ENCODE measurements at regions not wholly inside any gene's neighbourhood (a gene's known extent, or its start where the extent isn't known, plus 50 kb on each side); places are given as distances from the start of the nearest gene placed in this dataset.

DNA sequence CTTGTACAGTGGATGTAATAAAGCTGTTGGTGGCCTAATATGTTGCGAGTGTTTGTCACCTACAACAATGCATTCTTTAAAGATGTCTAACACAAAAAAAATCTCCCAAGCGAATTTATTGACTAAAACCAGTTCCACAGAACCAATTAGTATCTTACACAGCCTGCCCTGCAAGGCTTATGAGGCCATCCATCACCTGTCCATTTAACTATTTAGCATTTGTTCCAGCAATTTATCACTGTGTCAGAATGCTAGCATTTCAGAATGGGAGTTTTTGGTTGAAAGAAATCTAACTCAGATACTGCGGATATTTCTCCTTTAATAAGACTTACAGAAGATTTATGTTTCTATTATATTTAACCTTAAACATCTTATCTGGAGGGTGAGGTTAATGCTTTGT, 831.1 kb upstream of the PRMT6 start:
- TF ChIP-seq SIN3A (IDR thresholded peaks at IDR 0.05; ENCODE audit: borderline replicate concordance, insufficient read depth, low read length) (no peak), POLR2AphosphoS5 (IDR thresholded peaks at IDR 0.05; ENCODE audit: low read depth, low read length) (no peak), TAF1 (IDR thresholded peaks at IDR 0.05; ENCODE audit: borderline replicate concordance, insufficient read depth, low read length) (no peak), FOXP2 (optimal IDR thresholded peaks at IDR 0.05; ENCODE audit: borderline replicate concordance, extremely low read depth, extremely low read length, insufficient read depth) (no peak)
- TF ChIP-seq, protein P1, sequence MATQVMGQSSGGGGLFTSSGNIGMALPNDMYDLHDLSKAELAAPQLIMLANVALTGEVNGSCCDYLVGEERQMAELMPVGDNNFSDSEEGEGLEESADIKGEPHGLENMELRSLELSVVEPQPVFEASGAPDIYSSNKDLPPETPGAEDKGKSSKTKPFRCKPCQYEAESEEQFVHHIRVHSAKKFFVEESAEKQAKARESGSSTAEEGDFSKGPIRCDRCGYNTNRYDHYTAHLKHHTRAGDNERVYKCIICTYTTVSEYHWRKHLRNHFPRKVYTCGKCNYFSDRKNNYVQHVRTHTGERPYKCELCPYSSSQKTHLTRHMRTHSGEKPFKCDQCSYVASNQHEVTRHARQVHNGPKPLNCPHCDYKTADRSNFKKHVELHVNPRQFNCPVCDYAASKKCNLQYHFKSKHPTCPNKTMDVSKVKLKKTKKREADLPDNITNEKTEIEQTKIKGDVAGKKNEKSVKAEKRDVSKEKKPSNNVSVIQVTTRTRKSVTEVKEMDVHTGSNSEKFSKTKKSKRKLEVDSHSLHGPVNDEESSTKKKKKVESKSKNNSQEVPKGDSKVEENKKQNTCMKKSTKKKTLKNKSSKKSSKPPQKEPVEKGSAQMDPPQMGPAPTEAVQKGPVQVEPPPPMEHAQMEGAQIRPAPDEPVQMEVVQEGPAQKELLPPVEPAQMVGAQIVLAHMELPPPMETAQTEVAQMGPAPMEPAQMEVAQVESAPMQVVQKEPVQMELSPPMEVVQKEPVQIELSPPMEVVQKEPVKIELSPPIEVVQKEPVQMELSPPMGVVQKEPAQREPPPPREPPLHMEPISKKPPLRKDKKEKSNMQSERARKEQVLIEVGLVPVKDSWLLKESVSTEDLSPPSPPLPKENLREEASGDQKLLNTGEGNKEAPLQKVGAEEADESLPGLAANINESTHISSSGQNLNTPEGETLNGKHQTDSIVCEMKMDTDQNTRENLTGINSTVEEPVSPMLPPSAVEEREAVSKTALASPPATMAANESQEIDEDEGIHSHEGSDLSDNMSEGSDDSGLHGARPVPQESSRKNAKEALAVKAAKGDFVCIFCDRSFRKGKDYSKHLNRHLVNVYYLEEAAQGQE (IDR thresholded peaks at IDR 0.05; ENCODE audit: insufficient read depth in 1 of 2, low read depth in 2 of 2, low read length in 2 of 2), result no peak

DNA sequence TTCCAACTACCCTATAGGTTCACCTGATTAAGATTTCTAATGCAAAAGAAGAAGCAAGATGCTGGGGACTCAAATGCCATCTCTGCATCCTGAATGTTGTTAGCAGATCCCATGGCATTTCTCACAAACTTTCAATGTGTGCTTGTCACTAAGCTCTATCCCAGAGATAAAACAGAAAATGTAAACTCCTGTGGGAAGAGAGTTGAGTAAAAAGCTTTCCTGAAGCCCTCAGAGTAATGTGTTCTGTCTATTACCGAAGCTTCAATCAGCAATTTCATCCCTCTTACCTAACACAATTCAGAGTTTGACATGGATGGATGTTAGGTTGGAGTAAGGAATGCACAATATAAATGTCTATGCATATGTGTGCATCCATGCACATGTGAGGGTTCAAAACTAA, 829.9 kb upstream of the PRMT6 start:
- TF ChIP-seq FOXP2 (optimal IDR thresholded peaks at IDR 0.05; ENCODE audit: borderline replicate concordance, extremely low read depth, extremely low read length, insufficient read depth) (no peak), POLR2AphosphoS5 (IDR thresholded peaks at IDR 0.05; ENCODE audit: low read depth, low read length) (no peak), SIN3A (IDR thresholded peaks at IDR 0.05; ENCODE audit: borderline replicate concordance, insufficient read depth, low read length) (no peak), TAF1 (IDR thresholded peaks at IDR 0.05; ENCODE audit: borderline replicate concordance, insufficient read depth, low read length) (no peak)
- TF ChIP-seq, protein P1 (IDR thresholded peaks at IDR 0.05; ENCODE audit: insufficient read depth in 1 of 2, low read depth in 2 of 2, low read length in 2 of 2), result no peak

DNA sequence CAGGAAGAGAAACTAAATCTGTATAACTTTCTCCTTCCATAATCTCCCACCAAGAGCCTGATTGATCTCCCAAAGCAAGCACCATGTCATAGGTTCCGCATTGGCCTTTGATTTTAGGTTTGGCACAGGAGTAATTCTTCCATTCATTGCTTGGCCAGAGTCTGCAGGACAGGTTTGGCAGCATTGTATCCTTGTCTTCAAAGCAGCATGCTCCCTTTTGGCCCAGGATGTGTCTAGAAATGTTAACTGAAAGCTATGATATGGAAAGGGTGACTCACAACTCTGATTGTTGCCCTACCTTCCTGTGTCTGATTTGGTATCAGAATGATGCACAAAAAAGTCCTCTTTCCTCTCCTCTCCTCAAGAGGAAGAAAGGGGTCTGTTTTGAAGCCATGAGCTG, 824.3 kb upstream of the PRMT6 start:
- TF ChIP-seq POLR2AphosphoS5 (IDR thresholded peaks at IDR 0.05; ENCODE audit: low read depth, low read length) (no peak), TAF1 (IDR thresholded peaks at IDR 0.05; ENCODE audit: borderline replicate concordance, insufficient read depth, low read length) (no peak), SIN3A (IDR thresholded peaks at IDR 0.05; ENCODE audit: borderline replicate concordance, insufficient read depth, low read length) (no peak), FOXP2 (optimal IDR thresholded peaks at IDR 0.05; ENCODE audit: borderline replicate concordance, extremely low read depth, extremely low read length, insufficient read depth) (no peak)
- TF ChIP-seq, protein P1 (IDR thresholded peaks at IDR 0.05; ENCODE audit: insufficient read depth in 1 of 2, low read depth in 2 of 2, low read length in 2 of 2), result no peak

DNA sequence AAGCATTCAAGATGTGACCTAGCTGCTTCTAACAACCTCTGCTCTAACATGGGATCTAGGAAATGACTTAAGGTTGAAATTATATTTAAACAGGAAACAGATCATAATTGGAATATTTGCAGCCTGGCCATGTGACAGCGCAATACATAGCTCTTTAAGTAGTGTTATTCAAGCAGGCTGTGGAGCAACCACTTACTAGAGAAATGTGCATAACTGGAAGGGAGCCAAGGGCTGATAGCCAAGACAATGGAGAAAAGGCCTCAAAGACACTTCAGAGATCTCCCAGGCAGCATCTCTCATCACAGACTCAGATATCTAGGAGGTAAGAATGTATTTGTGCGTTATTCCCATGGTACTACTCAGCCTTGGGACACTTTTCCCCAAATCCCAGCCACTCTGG, 823.0 kb upstream of the PRMT6 start:
- TF ChIP-seq, protein P1 (IDR thresholded peaks at IDR 0.05; ENCODE audit: insufficient read depth in 1 of 2, low read depth in 2 of 2, low read length in 2 of 2), result no peak
- TF ChIP-seq TAF1 (IDR thresholded peaks at IDR 0.05; ENCODE audit: borderline replicate concordance, insufficient read depth, low read length) (no peak), POLR2AphosphoS5 (IDR thresholded peaks at IDR 0.05; ENCODE audit: low read depth, low read length) (no peak), FOXP2 (optimal IDR thresholded peaks at IDR 0.05; ENCODE audit: borderline replicate concordance, extremely low read depth, extremely low read length, insufficient read depth) (no peak), SIN3A (IDR thresholded peaks at IDR 0.05; ENCODE audit: borderline replicate concordance, insufficient read depth, low read length) (no peak)

DNA sequence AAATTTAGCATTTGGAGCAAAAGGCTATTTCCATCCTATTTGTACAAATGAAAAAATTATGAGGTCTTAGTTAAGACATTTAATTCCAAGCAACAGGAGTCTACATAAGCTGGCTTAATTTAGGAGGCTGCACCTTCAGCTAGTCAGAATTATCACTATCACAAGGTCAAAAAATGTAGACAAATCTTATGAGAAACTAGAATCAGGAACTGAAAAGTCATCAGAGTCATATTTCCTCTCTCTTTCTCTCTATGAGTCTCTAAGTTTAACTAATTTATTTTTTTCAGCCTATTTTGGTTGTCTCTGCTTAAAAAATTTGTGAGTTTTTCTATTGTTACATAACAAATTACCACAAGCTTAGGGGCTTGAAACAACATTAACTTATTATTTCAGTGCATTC, 807.1 kb upstream of the PRMT6 start:
- TF ChIP-seq TAF1 (IDR thresholded peaks at IDR 0.05; ENCODE audit: borderline replicate concordance, insufficient read depth, low read length) (no peak), POLR2AphosphoS5 (IDR thresholded peaks at IDR 0.05; ENCODE audit: low read depth, low read length) (no peak), FOXP2 (optimal IDR thresholded peaks at IDR 0.05; ENCODE audit: borderline replicate concordance, extremely low read depth, extremely low read length, insufficient read depth) (no peak), SIN3A (IDR thresholded peaks at IDR 0.05; ENCODE audit: borderline replicate concordance, insufficient read depth, low read length) (no peak)
- TF ChIP-seq, protein P1 (IDR thresholded peaks at IDR 0.05; ENCODE audit: insufficient read depth in 1 of 2, low read depth in 2 of 2, low read length in 2 of 2), result no peak
